ENCODE measurements at regions not wholly inside any gene's neighbourhood (a gene's known extent, or its start where the extent isn't known, plus 50 kb on each side); places are given as distances from the start of the nearest gene placed in this dataset.

DNA sequence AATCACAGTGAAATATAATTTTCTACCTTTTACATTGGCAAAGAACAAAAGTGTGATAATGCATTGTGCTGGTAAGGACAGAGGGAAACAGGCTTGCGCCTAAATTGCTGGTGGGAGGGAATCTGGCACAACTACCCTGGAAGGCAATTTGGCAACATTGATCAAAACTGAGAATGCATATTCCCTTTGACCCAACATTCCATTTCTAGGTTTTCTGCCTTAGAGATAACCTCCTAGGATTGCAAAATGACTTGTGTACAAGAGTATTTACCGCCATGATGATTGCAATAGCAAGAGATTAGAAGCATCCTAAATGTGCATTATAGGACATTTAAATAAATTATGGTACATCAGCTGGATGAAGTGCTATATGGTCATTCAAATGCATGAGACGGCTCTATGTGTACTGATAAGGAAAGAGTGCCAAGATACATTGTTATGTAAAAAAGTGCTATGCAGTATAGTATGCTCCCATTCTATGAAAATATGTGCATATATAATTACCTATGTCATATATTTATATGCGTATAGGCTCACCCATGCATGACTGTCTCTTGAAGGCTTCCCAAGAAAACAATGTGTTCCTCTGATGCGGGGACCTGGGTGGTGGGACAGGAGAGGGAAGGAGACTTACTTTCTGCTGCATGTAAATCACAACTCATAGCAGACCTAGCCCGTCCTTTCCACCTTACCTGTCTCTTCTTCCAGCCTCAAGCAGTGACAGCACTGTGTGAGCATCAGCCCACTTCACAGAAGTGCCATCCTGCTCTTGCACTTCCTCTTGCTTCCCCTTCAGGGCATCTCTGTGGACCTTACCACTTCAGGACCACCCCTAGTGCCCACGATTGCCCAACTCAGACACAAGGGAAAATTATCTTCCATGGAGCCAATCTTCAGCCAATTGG lies 249.9 kb upstream of the TLE3 start:
- no peak for DNase-seq (ENCODE audit: low read depth)

DNA sequence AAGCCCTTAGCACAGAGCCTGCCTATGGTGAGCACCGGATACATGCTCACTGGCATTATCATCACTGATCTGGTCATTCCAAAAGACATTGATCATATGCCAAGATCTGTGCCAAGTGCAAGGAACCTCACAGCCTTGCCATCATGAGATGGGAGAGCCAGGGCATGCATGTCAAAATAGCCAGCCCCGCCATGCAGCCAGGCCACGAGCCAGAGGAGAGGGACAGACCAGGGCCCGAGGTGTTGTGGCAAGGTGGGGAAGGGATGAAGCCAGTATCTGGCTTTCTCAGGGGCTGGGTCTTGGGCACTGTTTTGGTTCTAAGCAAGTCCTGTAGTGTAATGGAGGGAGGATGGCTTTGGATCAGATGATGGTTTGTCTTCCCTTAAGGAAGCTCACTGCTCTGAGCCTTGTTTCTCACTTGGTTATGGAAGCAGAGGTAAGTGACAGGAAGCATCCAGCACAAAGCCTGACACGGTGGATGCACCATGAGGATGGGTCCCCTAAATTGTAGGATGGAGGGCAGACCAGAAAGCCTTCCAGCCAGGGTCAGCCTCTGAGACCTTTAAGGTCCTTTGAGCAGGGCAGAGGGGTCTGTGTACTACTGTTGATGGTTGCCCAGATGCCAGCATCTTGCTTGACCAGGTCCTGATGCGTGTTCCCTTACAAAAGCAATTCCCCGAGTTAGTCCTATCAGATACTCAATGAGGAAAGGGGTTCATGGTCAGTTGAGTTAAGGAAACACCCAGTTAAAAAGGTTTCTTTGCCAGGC lies 247.7 kb upstream of the TLE3 start:
- no peak for DNase-seq (ENCODE audit: low read depth)

DNA sequence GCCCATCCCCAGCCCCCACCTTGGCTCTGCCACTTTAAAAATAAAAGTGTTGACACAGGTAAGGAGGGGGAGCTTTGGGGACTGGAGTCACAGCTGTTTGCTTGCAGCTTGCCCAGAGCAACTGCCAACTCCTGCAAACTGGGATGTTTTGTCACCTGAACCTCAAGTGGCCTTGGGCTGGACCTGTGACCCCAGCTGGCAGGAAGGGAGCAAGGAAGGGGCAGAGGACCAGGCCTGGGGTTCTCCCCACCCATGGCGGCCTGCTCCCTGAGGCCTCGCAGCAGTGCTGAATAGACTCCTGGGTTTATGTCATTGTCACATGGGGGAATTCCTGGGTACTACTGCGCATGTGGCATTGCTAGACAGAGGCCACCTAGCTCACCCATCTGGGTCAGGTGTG lies 246.9 kb upstream of the TLE3 start:
- no peak for DNase-seq (ENCODE audit: low read depth)

DNA sequence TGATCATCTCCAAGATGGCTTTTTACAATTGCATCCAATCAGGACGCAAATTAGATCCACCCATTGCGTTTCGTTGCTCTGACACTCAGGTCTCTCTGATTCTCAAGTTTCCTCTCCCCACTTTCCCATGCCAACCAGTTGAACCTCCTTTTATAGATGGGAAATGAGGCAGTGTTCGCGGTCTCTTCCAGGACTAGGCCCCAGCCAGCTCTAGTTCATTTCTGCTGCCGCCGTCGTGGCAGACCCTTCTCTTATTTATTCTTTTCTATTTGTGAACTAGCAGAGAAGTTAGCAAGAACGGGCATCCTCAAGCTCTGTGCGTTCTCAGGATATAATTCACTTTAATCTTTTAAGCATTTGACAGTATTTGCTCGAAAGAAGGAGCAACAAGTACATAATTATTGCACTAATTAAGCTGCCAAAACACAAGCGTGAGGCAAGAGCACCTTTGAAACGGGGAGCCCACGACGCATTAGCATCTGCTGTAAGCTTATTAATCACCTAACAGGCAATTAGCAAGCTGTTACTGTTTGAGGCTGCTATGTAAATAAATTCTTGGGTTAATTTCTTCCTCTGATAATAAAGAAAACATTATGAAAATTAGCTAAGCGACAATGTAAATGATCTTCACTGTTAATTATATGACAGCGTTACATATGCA lies 246.4 kb upstream of the TLE3 start:
- no peak for DNase-seq (ENCODE audit: low read depth)

DNA sequence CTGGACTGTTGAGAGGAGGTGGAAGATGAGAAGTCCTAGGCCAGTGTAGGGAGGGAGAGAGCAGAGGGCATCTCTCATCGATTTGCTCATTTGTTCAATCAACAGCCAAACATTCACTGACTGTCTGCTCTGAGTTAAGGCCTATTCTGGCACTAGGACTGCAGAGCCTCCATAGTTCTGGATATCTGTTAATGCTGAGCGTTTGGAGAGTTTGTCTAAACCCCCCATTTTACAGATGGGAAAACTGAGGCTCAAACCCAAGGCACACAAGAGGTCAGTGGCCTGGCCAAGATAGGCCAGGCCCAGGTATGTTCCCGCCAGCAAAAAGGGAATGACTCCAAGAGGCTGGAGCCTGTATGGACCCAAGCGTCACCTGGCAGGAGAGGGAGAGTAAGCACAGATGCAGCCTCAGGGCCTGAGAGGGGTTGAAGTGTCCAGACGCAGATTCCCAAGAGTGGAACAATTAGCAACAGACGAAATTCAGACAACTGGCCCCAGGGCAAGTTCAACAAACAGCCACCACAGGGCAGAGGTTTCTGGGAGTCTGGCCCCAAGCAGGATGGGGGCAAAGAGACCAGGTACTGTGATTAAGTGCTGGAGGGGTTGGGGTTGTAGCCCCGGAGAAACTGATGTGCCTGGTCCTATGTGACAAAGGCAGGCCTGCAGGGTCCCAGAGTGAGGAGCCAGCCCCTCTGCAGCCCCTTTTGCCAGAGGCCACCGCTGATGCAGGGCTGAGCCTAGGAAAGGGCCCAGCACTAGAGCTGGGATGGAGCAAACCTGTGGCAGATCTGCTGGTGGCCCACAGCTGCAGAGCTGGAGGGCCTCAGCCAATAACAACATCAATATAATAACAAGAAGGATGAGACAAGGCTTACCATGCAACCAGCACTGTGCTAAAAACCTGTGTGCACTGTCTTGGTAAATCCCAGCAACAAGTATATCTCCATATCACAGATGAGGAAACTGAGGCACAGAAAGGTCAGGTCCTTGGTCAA lies 245.1 kb upstream of the TLE3 start:
- DNase-seq (ENCODE audit: low read depth), result no peak

DNA sequence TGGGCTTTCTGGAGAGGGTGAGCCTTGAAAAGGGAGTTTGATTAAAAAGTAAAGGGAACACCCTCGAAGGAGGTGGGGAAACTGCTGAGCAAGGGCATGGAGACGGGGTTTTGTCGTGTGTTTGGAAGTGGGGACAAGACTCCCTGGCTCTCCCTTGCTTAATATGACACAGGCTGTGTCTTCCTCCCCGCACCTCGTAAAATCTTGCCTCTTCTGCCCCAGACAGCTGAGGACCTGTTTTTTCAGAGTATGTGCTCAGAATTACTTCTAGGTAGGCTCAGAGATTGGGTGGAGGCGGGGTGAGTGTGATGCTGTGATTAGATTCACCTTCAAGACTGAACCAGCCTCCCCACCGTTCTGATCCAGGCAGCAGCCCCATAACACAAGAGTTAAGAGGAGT lies 244.4 kb upstream of the TLE3 start:
- DNase-seq (ENCODE audit: low read depth), result no peak

DNA sequence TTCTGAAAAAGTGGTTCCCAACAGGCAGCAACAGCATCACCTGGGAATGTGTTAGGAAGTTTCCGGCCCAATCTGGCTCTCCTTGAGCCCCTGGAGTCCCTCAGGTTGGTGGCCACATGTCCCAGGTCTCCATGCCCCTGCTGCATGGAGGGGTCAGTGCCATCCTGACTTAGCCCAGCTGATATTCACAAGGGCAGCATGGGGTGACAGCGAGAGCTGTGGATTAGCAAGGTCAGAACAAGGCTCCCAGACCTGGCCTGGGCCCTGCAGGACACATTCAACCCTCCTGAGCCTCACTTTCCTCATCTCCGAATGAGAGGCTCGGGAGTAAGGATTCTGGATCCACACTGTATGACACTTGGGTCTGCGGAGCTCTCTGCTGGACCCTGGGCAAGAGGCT lies 243.8 kb upstream of the TLE3 start:
- DNase-seq (ENCODE audit: low read depth), result no peak

DNA sequence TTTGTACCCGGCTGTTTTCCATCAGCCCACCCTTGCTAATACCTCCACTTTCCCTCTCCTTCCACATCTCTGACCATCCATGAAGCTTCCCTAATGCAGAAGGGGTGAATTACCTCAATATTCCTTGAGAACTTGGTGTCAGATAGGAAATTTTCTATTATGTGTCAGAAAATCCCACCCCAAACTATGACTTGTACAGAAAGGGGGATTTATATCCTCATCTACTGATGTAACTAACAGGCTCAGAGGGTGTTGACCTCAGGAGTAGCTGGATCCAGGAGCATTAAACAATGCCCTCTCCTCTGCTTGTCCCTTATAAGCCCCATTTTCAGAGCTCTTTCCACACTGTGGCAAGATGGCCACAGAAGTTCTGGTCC lies 242.8 kb upstream of the TLE3 start:
- no peak for DNase-seq (ENCODE audit: low read depth)

DNA sequence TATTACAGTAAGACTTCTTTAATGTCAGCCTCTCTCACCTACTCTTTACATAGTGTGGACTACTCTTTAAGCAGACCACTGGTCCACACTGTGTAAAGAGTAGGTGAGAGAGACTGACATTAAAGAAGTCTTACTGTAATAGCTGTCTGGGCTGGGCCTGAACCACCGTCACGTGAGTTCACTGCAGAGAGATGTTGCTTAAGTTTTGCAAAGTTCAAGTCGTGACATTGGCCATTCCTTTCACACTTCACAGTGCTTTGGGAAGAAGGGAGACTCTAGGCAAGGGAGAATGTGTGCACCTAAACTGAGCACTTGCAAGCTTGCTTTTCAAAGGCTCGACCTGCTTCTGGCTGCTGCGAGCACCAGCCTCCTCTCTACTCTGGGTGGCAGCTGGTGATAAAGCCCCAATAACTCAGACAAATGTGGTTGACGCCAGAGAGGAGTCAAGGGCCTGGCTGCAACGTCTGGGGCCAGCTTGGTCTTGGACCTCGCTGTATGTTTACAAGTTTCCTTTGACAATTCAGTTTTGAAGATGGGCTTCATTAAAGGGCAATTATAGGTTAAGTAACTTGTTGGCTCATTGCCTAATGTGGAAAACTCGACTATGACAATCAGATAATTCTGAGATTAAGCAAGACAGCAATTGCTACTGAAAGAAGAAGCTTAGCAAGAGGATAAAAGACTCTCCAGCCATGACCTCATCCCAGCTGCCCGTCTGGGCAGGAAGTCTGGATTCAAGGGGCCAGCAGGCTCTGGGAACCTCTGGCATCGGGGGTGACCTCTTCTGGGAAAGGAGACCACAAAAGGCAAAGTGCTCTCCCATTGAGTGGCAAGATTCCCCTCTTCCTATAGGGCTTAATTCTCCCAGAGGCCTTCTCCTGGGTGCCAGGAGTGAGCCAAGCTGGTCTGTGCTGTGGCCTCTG lies 242.1 kb upstream of the TLE3 start:
- DNase-seq (ENCODE audit: low read depth), result no peak

DNA sequence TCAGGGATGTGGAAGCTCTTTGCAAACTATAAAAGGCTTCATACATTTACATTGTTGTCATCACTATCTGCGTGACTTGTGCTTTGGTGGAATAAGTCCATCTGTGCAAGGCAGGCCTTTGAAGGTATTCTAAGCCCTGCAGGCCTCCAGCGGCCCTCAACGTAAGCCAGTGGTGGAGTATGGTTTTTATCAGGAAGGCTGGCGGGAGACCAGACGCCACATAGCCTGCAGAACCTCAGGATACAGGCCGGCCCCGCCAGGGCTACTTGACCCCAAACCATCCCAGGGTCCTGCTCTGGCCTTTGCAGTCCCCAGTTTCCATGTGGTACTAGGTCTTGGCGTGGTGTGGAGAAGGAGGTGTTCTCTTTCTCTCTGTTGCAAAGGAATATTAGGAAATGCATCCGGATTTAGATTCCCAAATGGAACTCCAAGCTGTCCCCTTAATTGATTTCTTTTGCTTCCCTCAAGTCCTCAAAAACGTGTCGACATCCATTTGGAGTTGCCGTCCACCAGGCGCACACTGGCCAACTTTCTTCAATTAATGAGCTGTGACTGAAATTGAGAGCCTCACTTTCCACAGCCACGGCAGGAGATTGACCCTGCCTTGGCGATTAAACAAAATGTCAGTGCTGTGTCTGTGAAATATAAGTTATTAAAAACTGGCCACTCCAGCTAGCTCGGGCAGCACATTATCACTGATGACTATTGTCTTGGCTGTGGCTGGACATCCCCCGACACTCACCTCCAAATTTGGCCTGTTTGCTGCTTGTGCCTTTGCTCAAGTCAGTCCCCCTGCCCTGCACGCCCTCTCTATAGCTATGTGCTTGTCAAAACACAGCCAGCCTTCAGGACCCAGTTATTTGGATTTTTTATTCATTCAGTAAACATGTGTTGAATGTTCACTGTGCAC lies 239.8 kb upstream of the TLE3 start:
- DNase-seq (ENCODE audit: low read depth), result no peak

DNA sequence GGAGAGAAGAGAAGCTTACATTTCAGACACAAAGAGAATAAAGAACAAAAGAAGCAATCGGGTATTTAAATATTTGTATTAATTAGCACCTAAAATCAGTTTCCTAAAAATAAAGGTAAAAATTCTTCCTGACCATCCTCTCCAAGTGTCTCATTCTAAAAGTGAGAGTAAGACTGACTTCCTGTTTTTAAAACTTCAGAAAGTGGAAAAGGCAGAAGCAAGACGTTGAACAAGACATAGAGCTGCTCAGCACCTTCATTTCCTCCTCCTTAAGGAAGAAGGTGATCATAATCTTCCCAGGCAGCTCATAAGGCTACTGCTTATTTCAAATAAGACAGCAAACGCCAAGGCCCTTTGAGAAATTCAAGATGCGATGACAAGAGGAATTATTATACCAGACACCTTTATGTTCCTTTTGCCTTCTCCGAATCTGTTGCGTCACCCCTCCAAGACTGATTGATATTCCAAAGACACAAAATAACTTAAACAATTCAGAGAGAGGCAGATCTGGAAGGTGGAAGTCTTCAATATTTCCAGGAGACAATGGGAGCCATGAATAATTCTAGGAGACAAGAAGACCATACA lies 238.8 kb upstream of the TLE3 start:
- DNase-seq (ENCODE audit: low read depth), result no peak

DNA sequence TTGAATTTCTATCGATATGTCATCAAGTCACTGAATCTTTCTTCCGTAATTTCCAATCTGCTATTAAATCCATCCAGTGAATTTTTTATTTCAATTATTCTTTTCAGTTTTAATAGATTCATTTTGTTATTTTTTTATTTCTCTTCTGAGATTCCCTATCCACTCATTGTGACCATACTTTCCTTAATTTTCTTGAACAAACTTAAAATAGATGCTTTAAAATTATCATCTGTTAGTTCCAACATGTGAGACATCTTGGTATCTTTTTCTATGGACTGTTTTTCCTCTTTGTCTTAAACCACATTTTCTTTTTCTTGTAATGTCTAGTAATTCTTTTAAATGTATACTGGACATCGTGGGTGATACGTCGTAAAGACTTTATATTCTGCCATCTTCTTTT lies 236.6 kb upstream of the TLE3 start:
- no peak for DNase-seq (ENCODE audit: low read depth)

DNA sequence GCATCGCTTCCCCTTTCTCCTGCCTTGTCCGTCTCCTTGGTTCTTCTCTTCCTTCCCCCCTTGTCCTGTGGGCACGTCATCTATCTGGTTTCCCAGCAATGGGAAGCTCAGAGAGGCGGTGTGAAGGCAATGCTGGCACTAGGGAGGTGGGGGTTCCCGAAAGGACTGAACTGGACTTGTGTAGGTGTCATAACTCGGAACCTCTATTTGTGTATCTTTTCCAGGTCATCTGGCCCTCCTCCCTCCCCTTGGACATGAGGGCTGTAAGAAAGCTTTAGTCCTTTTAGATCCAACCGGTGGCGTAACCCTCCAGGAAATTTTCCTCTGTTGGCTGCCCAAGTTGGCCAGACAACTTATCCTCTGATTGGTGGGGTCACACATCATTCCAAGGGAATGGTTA lies 231.5 kb upstream of the TLE3 start:
- DNase-seq (ENCODE audit: low read depth), result no peak

DNA sequence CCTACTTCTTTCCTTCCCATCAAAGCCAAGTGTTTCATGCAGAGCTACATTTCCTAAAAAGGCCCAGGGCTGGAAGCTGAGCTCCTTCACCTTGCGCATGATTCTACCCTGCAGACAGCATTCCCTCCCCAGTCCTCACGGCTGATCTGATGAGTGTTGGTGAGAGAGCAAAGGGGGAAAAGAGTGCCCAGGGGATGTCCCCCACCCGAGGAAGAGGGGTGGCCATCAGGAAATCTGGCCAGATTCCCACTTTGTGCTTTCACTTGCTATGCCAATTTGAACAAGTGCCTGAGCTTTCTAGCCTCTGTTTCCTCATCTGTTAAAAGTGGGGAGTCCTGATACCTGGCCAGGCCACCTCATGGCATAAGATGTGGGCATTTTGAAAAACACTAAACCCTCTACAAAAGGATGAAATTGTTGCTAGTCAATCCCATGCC lies 231.0 kb upstream of the TLE3 start:
- no peak for DNase-seq (ENCODE audit: low read depth)

DNA sequence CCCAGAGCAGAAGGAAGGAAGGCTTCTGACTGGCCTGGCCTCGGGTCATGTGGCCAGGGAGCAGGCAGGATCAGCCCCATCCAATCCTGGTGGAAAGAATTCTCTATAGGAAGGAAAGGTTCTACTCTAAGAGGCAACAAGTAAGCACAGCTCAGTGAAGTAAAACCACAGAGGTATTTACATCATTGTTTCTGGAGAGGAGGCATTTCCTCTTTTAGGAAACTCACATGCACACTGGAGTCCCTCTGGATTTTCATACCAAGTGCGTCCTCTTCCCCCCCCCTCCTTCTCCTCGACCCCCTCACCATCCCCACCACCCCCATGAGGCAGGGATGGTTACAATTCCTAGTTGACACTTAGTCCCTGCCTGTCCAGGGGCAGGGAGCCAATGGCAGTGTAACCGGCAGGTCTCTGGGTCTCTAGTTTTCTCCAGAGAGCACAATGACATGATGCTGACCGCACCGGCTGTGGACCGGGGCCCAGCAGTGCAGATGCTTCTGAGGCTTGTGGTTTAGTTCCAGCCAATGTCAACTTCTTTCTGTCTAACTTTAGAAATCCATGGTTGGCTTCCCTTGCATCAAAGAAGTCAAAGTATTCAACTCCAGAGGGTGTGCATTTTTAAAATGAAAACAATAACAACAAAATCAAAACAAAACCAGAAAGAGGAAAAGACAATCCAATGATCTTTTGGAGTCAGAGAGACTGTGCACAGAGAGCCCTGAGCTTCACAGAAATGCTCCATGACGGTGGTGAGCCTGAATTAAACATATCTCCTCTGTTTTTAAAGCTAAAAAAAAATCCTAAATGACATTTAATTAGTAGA lies 230.3 kb upstream of the TLE3 start:
- DNase-seq (ENCODE audit: low read depth), result no peak

DNA sequence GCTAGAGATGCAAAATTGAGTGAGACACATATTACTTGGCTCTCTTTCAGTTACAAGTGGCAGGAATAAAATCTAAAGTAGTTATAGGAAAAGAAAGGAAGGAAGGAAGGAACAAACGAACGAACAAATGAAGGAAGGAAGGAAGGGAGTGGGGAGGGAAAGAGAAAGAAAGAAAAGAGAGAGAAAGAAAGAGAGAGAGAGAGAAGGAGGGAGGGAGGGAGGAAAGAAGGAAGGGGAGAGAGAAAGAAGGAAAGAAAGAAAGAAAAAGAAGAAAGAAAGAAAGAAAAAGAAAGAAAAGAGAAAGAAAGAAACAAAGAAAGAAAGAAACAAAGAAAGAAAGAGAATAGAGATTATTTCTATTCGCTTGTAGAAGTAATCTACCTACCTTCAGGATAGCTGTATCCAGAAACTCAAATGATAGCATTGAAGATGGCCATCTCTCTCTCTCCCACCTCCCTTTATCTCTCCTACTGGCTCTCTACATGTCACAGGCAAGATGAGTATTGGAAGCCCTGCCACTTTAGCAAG lies 229.7 kb upstream of the TLE3 start:
- no peak for DNase-seq (ENCODE audit: low read depth)

DNA sequence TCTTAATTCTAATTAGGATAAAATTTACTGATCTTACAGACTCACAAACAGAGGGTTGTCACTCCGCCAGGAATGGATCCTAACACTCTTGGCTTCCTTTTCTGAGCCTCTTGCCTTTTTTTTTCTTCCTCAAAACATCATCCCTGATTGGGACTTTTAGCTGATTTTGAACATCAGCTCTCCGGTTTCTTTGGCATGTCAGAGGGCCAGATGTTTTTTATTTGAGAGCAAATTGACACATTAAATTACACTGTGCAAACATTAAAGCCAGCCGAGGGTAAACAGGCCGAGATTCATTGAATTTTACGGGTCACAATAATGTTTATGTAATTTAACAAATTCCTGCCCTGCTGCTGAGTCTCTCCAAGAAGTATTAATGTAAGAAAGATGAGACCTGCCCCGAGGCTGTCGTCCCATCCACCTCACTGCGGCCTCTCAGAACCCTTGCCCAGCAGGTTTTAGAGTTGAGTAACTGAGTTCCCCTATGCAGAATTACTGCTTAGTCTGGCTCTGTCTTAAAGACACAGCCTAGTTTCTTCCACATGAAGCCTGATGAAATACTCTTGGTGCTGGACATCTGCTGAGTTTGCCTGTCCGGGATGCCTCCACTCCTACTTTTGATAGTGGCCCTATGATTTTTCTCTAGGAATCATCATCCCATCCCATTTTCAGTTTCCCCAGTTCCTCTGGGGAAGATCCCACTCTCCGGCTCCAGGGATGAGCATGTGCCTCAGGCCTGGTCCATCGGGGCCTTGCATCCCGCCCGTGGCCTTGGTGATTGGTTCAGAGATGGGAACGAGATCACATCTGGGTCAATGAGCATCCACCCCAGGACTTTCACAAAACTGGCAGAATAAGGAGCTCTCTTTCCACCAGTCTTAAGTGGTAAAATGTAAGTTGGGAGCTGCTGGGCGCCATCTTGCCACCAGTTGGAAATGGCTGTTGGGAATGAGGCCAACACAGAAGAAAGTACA lies 226.6 kb upstream of the TLE3 start:
- DNase-seq (ENCODE audit: low read depth), result no peak
